GM23338 (cell line): ENCODE measurements at regions not wholly inside any gene's neighbourhood (a gene's known extent, or its start where the extent isn't known, plus 50 kb on each side); places are given as distances from the start of the nearest gene placed in this dataset.

Source experiments
- ATAC-seq: fragments of 200-7000 bp; cut with Tn5 transposase; 3 replicates; pipeline ENCODE4 v1.9.1; 2020
- DNase-seq: peaks from one replicate; pipeline ENCODE4 v3.0.0-alpha.2; 2015; ENCODE audit warnings: low spot score
- H2AFZ ChIP-seq: fragments of 200-600 bp; sonication (generic); 2 replicates; pipeline ENCODE4 v1.8.0; 2016; ENCODE audit warnings: antibody characterized with exemption, mild to moderate bottlenecking, moderate library complexity
- H3F3A ChIP-seq: fragments of 200-600 bp; sonication (generic); replicated peaks from 2 replicates; pipeline ENCODE4 v1.8.0; 2017; ENCODE audit warnings: antibody characterized with exemption, mixed run types, low read depth
- H3K27ac ChIP-seq: fragments of 200-600 bp; sonication (generic); 2 replicates; pipeline ENCODE4 v1.6.1; 2016; ENCODE audit warnings: low read depth
- H3K27me3 ChIP-seq: fragments of 200-600 bp; sonication (generic); 2 replicates; pipeline ENCODE4 v1.8.0; 2016; ENCODE audit warnings: mild to moderate bottlenecking, mixed run types, moderate library complexity; ENCODE audit not compliant: insufficient read depth
- H3K36me3 ChIP-seq: fragments of 200-600 bp; sonication (generic); 2 replicates; pipeline ENCODE4 v1.8.0; 2016; ENCODE audit warnings: mild to moderate bottlenecking; ENCODE audit not compliant: insufficient read depth
- H3K4me1 ChIP-seq: fragments of 200-600 bp; sonication (generic); 2 replicates; pipeline ENCODE4 v1.8.0; 2016; ENCODE audit warnings: mild to moderate bottlenecking, moderate library complexity; ENCODE audit not compliant: insufficient read depth
- H3K4me2 ChIP-seq: fragments of 200-600 bp; sonication (generic); 2 replicates; pipeline ENCODE4 v1.7.1; 2017; ENCODE audit warnings: mixed run types
- H3K4me3 ChIP-seq: fragments of 200-600 bp; sonication (generic); 2 replicates; pipeline ENCODE4 v1.6.1; 2016; ENCODE audit warnings: mixed run types
- H3K79me2 ChIP-seq: fragments of 200-600 bp; sonication (generic); replicated peaks from 2 replicates; pipeline ENCODE4 v1.8.0; 2017; ENCODE audit warnings: mild to moderate bottlenecking; ENCODE audit not compliant: insufficient read depth
- H3K9me2 ChIP-seq: fragments of 200-600 bp; sonication (generic); 2 replicates; pipeline ENCODE4 v1.8.0; 2017; ENCODE audit not compliant: insufficient read depth
- H4K20me1 ChIP-seq: fragments of 200-600 bp; sonication (generic); replicated peaks from 2 replicates; pipeline ENCODE4 v1.8.0; 2017; ENCODE audit warnings: mild to moderate bottlenecking; ENCODE audit not compliant: insufficient read depth
- H3K27ac Mint-ChIP-seq: 2 replicates; pipeline ENCODE4 v1.8.0; 2020; ENCODE audit warnings: inconsistent platforms, mild to moderate bottlenecking, moderate library complexity, mixed read lengths
- H3K27me3 Mint-ChIP-seq: 3 replicates; pipeline ENCODE4 v1.8.0; 2022; ENCODE audit warnings: low read depth, mild to moderate bottlenecking, moderate library complexity, mixed read lengths, inconsistent platforms; ENCODE audit not compliant: insufficient read depth, poor library complexity
- H3K36me3 Mint-ChIP-seq: 3 replicates; pipeline ENCODE4 v1.8.0; 2021; ENCODE audit warnings: low read depth, mild to moderate bottlenecking, inconsistent platforms, moderate library complexity, mixed read lengths
- H3K4me1 Mint-ChIP-seq: 3 replicates; pipeline ENCODE4 v1.8.0; 2020; ENCODE audit warnings: mild to moderate bottlenecking, inconsistent platforms, mixed read lengths
- H3K4me3 Mint-ChIP-seq: 3 replicates; pipeline ENCODE4 v1.8.0; 2021; ENCODE audit warnings: moderate library complexity, mild to moderate bottlenecking, inconsistent platforms, mixed read lengths
- H3K9me3 Mint-ChIP-seq: 3 replicates; pipeline ENCODE4 v1.8.0; 2020; ENCODE audit warnings: moderate library complexity, mild to moderate bottlenecking, inconsistent platforms, mixed read lengths
- CTCF ChIP-seq, 2 experiments: fragments of 200-600 bp in 1 of 2; sonication (generic) in 1 of 2; conservative IDR thresholded peaks; 2 replicates each; pipeline versions ENCODE4 v1.5.1 to v1.6.1; 2016 to 2017; ENCODE audit warnings: antibody characterized with exemption in 2 of 2, low read depth in 2 of 2, mild to moderate bottlenecking in 2 of 2, moderate library complexity in 1 of 2
- EZH2 ChIP-seq: fragments of 200-600 bp; sonication (generic); IDR thresholded peaks from one replicate; pipeline ENCODE4 v1.8.0; 2017; ENCODE audit warnings: antibody characterized with exemption, mild to moderate bottlenecking, low read depth; ENCODE audit not compliant: unreplicated experiment
- EZH2phosphoT487 ChIP-seq: fragments of 200-600 bp; sonication (generic); IDR thresholded peaks from one replicate; pipeline ENCODE4 v1.8.1; 2018; ENCODE audit warnings: antibody characterized with exemption; ENCODE audit not compliant: unreplicated experiment
- JUNB ChIP-seq: IDR thresholded peaks from one replicate; pipeline ENCODE4 v1.6.1; 2016; ENCODE audit warnings: antibody characterized with exemption; ENCODE audit not compliant: unreplicated experiment
- NANOG ChIP-seq: IDR thresholded peaks from 2 replicates; pipeline ENCODE4 v1.6.1; 2016; ENCODE audit warnings: antibody characterized with exemption, borderline replicate concordance
- REST ChIP-seq: IDR thresholded peaks from one replicate; pipeline ENCODE4 v1.6.1; 2018; ENCODE audit warnings: antibody characterized with exemption; ENCODE audit not compliant: unreplicated experiment
- ZNF114 ChIP-seq: fragments of 250-450 bp; sonication (Bioruptor Pico); IDR thresholded peaks from 2 replicates; pipeline ENCODE4 v1.5.0; 2020; ENCODE audit warnings: mild to moderate bottlenecking, moderate library complexity
- ZNF331 ChIP-seq: fragments of 250-450 bp; sonication (Bioruptor Pico); IDR thresholded peaks from 2 replicates; pipeline ENCODE4 v1.5.0; 2020; ENCODE audit warnings: low read depth, mild to moderate bottlenecking, moderate library complexity
- ZNF462 ChIP-seq: fragments of 250-450 bp; sonication (Bioruptor Pico); IDR thresholded peaks from 2 replicates; pipeline ENCODE4 v1.5.0; 2020; ENCODE audit warnings: mild to moderate bottlenecking, moderate library complexity

- TF ChIP-seq REST = no peak
- TF ChIP-seq EZH2phosphoT487 = no peak
- no peak for TF ChIP-seq JUNB
- no peak for TF ChIP-seq ZNF114 (CRISPR knock-in tag)
- TF ChIP-seq ZNF331 (CRISPR knock-in tag) = no peak
- no peak for TF ChIP-seq NANOG
- no peak for TF ChIP-seq CTCF (conservative IDR thresholded peaks at IDR 0.05; ENCODE audit: low read depth in 2 of 2)
- TF ChIP-seq EZH2 = no peak
Measured at GRCh38 chr6:3908961-3909360, 59.8 kb downstream of the FAM50B start (continued).

GRCh38 chr6:3910106-3910663 lies 61.0 kb downstream of the FAM50B start:
- Histone ChIP-seq H4K20me1 (no peaks in the 10 kb centered on the region), H3F3A (no peaks in the 10 kb centered on the region), H3K36me3 (no peaks in the 10 kb centered on the region), H3K27me3 (no peaks in the 10 kb centered on the region), H3K9me2 (peaks cover 3% of the 10 kb centered on the region; the same call in 1 of the 2 replicates), H3K4me2 (no peak overlapping the region), H2AFZ (no peak overlapping the region), H3K4me1 (peaks cover 23% of the 10 kb centered on the region), H3K27ac (no peak overlapping the region), H3K79me2 (no peaks in the 10 kb centered on the region), H3K4me3 (no peak overlapping the region)
- no peak overlapping the region for H3K27ac Mint-ChIP-seq
- no peak overlapping the region for H3K4me3 Mint-ChIP-seq
- H3K9me3 Mint-ChIP-seq = no peaks in the 10 kb centered on the region
- H3K36me3 Mint-ChIP-seq = no peaks in the 10 kb centered on the region
- H3K4me1 Mint-ChIP-seq = peaks cover 38% of the 10 kb centered on the region
- ATAC-seq = no peak
- DNase-seq = no peak
- peaks cover 5% of the 10 kb centered on the region for H3K27me3 Mint-ChIP-seq
- no peak for TF ChIP-seq ZNF331 (CRISPR knock-in tag)
- TF ChIP-seq EZH2phosphoT487 = no peak
- no peak for TF ChIP-seq ZNF462
- no peak for TF ChIP-seq CTCF (conservative IDR thresholded peaks at IDR 0.05; ENCODE audit: low read depth in 2 of 2)
- no peak for TF ChIP-seq ZNF114 (CRISPR knock-in tag)
